ENCODE measurements at regions not wholly inside any gene's neighbourhood (a gene's known extent, or its start where the extent isn't known, plus 50 kb on each side); places are given as distances from the start of the nearest gene placed in this dataset.
"Not testable (repeated sequence)": the region's sequence is repeated elsewhere in the genome, so short reads cannot be mapped to it uniquely, and the experiment has no call there.

GRCh38 chr2:217010173-217010572 lies 150.3 kb upstream of the TNP1 start:
- DNase-seq, result no peak

GRCh38 chr2:217008794-217009193 lies 148.9 kb upstream of the TNP1 start:
- DNase-seq, result no peak

- no peak for DNase-seq
Observed at GRCh38 chr2:217006217-217006616, 146.4 kb upstream of the TNP1 start.

GRCh38 chr2:217004656-217005055 lies 144.8 kb upstream of the TNP1 start:
- no peak for DNase-seq

GRCh38 chr2:217001740-217002139 lies 141.9 kb upstream of the TNP1 start:
- DNase-seq, result no peak

GRCh38 chr2:217000406-217000805 lies 140.5 kb upstream of the TNP1 start:
- DNase-seq, result no peak

GRCh38 chr2:216996279-216996845 lies 136.5 kb upstream of the TNP1 start:
- DNase-seq, result no peak

- no peak for DNase-seq
Observed at GRCh38 chr2:216994353-216994854, 134.5 kb upstream of the TNP1 start.

GRCh38 chr2:216992056-216992675 lies 132.3 kb upstream of the TNP1 start:
- no peak for DNase-seq

- DNase-seq, result no peak
Observed at GRCh38 chr2:216991563-216991962, 131.7 kb upstream of the TNP1 start.

- DNase-seq, result no peak
Observed at GRCh38 chr2:216989340-216990129, 129.7 kb upstream of the TNP1 start.

GRCh38 chr2:216987252-216987821 lies 127.5 kb upstream of the TNP1 start:
- DNase-seq, result no peak

- DNase-seq, result no peak
Observed at GRCh38 chr2:216985658-216986141, 125.8 kb upstream of the TNP1 start.

GRCh38 chr2:216984937-216985336 lies 125.1 kb upstream of the TNP1 start:
- no peak for DNase-seq

GRCh38 chr2:216981951-216982350 lies 122.1 kb upstream of the TNP1 start:
- DNase-seq, result not testable (repeated sequence)

GRCh38 chr2:216980510-216980909 lies 120.6 kb upstream of the TNP1 start:
- DNase-seq, result not testable (repeated sequence)

- DNase-seq, result no peak
Observed at GRCh38 chr2:216974321-216975302, 114.7 kb upstream of the TNP1 start.

GRCh38 chr2:216971593-216971992 lies 111.7 kb upstream of the TNP1 start:
- no peak for DNase-seq

GRCh38 chr2:216970359-216970915 lies 110.6 kb upstream of the TNP1 start:
- DNase-seq, result no peak

GRCh38 chr2:216967889-216968288 lies 108.0 kb upstream of the TNP1 start:
- no peak for DNase-seq

GRCh38 chr2:216960671-216961268 lies 100.9 kb upstream of the TNP1 start:
- DNase-seq, result no peak
